Head of caudate nucleus (tissue), 42 donors: ENCODE measurements at regions not wholly inside any gene's neighbourhood (a gene's known extent, or its start where the extent isn't known, plus 50 kb on each side); places are given as distances from the start of the nearest gene placed in this dataset.
"Not testable (repeated sequence)": the region's sequence is repeated elsewhere in the genome, so short reads cannot be mapped to it uniquely, and the experiment has no call there.

Experiments
- DNase-seq, 42 donors: peaks; one replicate each; pipeline versions ENCODE4 v3.0.0 to v3.0.0-alpha.2; 2020 to 2021; ENCODE audit warnings: mixed read lengths in 7 of 42
- intact Hi-C: fragments of 100-400 bp; cut with DNase I; formaldehyde crosslinking; loops from one replicate; pipeline ENCODE4 v1.15.0; 2022

DNA sequence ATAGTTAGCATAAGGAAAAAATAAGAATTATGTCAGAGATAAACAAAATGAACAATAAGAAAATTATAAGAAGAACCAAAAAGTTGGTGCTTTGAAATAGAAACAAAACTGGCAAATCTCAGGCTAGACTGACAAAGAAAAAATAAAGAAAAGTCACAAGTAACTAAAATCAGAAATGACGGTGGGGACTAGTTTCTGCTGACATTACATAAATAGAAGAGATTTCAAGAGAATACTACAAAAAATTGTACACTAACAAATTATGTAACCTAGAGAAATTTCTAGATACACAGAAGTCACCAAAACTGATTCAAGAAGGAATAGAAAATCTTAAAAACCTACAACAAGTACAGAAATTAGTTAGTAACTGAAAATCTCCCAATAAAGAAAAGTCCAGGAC, 355.6 kb upstream of the SGCG start:
- intact Hi-C loops, result no loop called here
- no peak for DNase-seq

DNA sequence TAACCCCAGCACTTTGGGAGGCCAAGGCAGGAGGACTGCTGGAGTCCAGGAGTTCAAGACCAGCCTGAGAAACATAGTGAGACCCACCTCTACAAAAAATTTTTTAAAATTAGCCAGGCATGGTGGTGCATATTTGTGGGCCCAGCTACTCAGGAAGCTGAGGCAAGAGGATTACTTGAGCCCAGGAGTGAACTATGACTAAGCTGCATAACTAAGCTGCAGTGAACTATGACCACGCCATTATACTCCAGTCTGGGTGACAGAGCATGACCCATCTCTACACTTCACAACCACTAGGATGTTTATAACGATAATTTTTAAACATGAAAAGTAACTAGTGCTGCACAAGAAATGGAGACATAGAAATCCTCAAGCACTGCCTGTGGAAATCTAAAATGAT, 352.7 kb upstream of the SGCG start:
- DNase-seq, result no peak
- intact Hi-C loops, result no loop called here

DNA sequence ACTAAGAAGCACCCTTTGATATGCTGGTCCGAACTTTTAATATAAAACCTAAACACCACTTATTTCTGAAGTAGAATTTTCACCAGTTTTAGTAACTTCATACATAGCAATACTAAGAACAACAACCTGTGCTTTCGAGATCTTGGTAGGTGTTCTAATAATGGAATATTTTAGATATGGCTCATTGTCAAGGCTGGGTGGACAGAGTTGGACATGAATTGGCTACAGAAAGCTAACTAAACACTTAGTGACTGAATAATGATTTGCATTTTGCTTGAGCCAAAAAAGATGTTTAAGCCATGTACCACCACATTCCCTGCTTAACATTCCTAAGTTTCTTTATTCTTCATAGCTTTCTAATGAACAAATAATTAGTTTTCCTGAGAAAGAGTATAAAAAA, 344.3 kb upstream of the SGCG start:
- intact Hi-C loops, result no loop called here
- DNase-seq, result no peak

DNA sequence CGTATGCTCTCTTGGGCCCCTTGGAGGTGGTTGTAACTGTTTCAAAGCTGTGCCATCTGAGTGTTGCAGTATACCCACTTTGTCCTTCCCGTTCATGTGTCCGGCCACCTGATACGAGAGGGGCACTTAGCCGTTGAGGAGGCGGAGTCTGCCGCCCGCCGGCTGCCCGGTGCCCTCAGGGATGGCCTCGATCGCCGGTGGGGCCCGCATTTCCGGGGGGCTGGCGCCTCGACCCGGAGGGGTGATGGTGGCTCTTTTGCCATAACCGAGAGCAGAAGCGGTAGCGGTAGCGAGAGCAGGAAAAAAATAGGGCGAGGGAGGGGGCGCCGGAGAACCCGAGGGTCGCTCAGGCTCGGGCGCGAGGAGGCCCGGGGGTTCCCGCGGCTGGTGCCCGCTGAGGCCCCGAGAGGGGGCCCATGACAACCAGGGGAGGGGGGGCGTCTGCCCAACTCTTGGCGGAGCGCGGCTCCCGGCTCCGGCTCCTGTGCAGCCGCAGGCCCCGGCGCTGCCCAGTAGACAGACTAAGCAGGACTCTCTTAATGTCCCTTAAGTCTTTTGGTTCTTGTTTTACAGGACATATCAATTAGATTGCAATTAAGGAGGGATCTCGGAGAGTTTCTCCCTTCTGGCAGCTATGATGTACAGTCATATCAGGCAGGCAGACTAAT, 342.7 kb upstream of the SGCG start:
- DNase-seq, result peak in 4 of 42 donors; percentile 3 to 21 (median 7)

GRCh38 chr13:22839603-22840530, 340.9 kb upstream of the SGCG start:
- no peak for DNase-seq
- intact Hi-C loops, result no loop called here

More for the DNA sequence above, 342.7 kb upstream of the SGCG start:
- intact Hi-C loops, result no loop called here

- intact Hi-C loops, result no loop called here
Measured at GRCh38 chr13:22846551-22846950, 334.2 kb upstream of the SGCG start.

DNA sequence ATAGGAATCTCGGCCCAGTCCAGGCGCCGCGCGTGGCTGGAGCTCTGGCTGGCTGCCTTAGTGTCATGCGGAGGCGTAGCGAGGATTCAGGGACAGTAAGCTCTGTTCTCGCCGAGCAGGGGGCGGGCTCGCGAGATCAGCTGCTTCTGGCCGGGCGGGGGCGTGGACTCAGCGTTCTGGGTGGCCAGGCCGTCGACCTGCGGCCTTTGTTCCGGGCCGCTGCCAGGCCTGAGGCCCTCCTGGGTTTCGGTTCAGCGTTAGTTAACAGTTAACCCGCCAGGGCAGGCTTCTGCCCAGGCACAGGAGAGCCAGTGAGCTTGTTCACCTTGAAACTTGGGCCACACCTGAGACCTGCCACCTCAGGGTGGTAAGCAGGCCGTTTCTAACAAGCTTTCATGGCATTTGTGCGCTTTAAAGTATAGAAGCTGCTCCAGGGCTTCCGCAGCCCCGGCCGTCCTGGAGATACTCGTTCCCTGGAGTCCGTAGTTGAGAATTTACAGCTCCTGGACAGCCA, 332.2 kb upstream of the SGCG start:
- intact Hi-C loops, result no loop called here
- DNase-seq, result no peak

More at GRCh38 chr13:22846551-22846950, 334.2 kb upstream of the SGCG start:
- DNase-seq, result no peak

DNA sequence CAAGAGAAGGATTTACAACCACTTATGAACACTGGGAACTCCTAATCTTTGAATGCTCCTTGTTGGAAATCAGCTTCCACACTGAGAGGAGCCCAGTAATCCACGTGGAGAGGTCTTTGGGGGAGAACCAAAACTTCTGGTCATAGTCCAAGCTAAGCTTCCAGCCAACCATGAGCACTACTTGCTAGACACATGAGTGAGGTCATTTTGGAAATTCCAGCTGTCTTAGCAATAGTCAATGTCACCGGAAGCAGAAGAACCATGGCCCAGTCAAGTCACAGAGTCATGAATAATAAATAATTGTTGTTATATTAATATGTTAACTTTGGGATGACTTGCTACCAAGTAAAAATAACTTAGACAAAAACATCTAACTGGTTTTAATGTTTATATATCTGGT, 324.9 kb upstream of the SGCG start:
- intact Hi-C loops, result no loop called here
- no peak for DNase-seq

DNA sequence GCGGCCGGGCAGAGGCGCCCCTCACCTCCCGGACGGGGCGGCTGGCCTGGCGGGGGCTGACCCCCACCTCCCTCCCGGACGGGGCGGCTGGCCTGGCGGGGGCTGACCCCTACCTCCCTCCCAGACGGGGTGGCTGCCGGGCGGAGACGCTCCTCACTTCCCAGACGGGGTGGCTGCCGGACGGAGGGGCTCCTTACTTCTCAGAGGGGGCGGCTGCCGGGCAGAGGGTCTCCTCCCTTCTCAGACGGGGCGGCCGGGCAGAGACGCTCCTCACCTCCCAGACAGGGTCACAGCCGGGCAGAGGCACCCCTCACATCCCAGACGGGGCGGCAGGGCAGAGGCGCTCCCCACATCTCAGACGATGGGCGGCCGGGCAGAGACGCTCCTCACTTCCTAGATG, 321.8 kb upstream of the SGCG start:
- intact Hi-C loops, DNase-seq: not testable (repeated sequence)

GRCh38 chr13:22859411-22859810, 321.4 kb upstream of the SGCG start:
- DNase-seq, intact Hi-C loops: not testable (repeated sequence)

GRCh38 chr13:22861958-22862466, 318.8 kb upstream of the SGCG start:
- DNase-seq, result no peak

GRCh38 chr13:22862478-22862877, 318.3 kb upstream of the SGCG start:
- intact Hi-C loops, result no loop called here
- no peak for DNase-seq

More at GRCh38 chr13:22861958-22862466, 318.8 kb upstream of the SGCG start:
- intact Hi-C loops, result no loop called here

DNA sequence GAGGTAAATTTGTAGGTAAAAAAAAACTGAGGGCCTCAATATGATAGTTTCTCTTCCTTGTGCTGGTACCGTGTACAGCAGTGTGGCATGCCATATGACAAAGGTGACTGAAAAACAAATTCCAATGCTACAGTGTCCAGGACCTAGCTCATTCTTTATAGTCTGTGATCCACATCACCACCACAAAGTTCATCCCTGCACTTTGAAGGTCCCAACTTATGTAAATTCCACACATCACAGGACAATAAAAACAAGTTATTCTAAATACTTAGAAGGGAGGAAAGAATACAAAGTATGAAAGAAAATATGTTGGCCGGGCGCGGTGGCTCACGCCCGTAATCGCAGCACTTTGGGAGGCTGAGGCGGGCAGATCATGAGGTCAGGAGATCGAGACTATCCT, 314.6 kb upstream of the SGCG start:
- intact Hi-C loops, result no loop called here

GRCh38 chr13:22871231-22871630, 309.5 kb upstream of the SGCG start:
- no peak for DNase-seq
- intact Hi-C loops, result no loop called here

More for the DNA sequence above, 314.6 kb upstream of the SGCG start:
- DNase-seq, result no peak

- intact Hi-C loops, result no loop called here
- DNase-seq, result no peak
Measured at GRCh38 chr13:22874839-22875238, 305.9 kb upstream of the SGCG start.

DNA sequence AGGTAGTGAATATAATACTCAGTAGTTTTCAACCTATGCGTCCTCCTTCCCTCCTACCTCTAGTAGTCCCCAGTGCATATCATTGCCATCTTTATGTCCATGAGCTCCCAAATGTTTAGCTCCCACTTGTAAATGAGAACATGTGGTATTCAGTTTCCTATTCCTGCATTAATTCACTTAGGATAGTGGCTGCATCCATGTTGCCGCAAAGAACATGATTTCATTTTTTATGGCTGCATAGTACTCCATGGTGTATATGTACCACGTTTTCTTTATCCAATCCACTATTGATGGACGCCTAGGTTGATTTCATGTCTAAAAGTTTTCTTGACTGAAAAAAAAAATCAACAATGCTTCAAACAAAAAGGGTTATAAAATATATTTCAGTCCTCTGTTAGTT, 303.4 kb upstream of the SGCG start:
- no peak for DNase-seq
- intact Hi-C loops, result no loop called here

DNA sequence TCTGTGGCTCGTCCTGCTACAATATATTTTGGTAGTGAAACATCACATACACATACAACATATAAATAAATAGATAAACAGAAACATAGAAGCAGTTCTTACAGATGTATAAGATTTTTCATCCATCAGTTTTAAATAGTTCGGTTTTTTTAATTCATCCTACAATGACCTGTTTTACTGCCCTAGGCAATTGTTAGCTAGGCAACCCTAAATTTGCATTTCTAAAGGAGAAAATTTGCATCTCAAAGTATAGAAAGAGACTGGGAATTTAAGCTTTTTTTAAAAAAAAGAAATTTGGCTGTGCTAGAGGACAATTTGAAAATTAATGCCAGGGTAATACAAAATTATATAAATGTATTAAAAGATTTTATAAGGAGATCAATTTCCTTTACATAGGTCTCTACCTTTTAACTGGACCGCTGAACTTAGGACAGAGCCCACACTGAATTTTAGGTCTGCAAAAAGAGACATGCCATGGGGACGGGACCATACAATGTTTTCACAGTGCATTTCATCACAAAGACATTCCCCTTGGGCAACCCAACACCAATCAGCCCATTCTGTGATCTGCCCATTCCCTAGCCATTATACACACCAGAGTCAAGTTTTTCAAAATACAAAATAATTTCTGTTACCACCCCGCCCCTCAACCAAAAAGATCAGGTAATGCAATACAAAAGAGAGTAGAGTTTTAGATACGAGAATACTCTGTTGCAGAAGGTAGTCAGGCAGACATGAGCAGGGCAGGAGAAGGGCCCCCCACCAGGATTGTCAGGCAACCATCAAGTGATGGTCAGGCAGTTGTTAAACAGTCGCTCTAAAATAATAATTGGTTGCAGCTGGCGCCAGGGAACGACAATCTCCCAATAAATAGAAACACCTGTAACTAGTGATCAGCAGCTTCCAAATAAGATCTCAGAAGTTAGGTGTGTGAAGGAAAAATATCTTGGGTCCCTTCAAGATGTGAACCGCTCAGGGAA, 299.7 kb upstream of the SGCG start:
- no peak for DNase-seq
- intact Hi-C loops, result no loop called here

DNA sequence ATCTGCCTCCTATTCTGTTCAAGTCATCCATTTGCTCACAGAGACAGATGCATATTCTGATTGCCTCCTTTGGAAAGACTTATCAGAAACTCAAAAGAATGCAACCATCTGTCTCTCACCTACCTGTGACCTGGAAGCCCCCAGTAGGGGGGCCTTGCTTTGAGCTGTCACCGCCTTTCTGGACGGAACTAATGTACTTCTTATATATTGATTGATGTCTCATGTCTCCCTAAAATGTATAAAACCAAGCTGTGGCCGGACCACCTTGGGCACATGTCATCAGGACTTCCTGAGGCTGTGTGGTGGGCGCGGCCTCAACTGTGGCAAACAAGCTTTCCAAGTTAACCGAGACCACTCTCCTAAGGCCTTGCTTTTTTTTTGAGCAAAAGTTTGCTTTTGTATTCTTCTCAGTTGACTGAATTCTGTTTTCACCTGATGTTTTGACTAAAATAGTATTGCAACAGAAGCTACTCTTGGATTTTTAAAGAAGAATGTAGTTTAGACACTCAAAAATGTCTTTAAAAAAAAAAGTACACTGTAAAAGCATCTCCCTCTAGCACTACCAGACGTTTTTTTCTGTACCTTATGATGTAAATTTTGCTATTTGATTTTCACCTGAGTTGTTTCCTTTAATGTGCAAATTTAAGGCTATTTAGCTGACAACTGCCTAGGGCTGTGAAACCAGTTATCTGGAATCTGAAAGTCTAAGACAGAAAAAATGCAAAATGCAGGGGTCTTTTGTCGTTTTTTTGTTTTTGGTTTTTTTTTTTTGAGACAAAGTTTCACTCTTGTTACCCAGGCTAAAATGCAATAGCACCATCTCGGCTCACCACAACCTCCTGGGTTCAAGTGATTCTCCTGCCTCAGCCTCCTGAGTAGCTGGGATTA, 298.8 kb upstream of the SGCG start:
- DNase-seq, intact Hi-C loops: not testable (repeated sequence)
